Lung (tissue), 11 donors: ENCODE measurements at regions not wholly inside any gene's neighbourhood (a gene's known extent, or its start where the extent isn't known, plus 50 kb on each side); places are given as distances from the start of the nearest gene placed in this dataset.
A peak's percentile ranks its signal among the peaks of the same experiment; 100 is the strongest.

Experiments
- ATAC-seq: fragments of 200-7000 bp; cut with Tn5 transposase; one replicate; pipeline ENCODE4 v1.9.1; 2020; ENCODE audit warnings: moderate number of reproducible peaks; ENCODE audit not compliant: insufficient read depth, low FRiP score
- DNase-seq, 3 donors: peaks; one replicate each; pipeline ENCODE4 v3.0.0-alpha.2; 2013 to 2017
- H3K27ac ChIP-seq, 2 donors: one replicate each; pipeline ENCODE4 v1.5.1; 2013; ENCODE audit warnings: mild to moderate bottlenecking in 2 of 2, moderate library complexity in 2 of 2, control low read depth in 1 of 2, inconsistent platforms in 1 of 2, low read depth in 1 of 2, low read length in 1 of 2
- H3K27me3 ChIP-seq, 3 donors: one replicate each; pipeline ENCODE4 v1.5.1; 2013; ENCODE audit warnings: low read length in 2 of 3; ENCODE audit not compliant: control insufficient read depth in 3 of 3, insufficient read depth in 3 of 3
- H3K36me3 ChIP-seq, 4 donors: one replicate each; pipeline ENCODE4 v1.5.1; 2013; ENCODE audit warnings: low read length in 4 of 4, mild to moderate bottlenecking in 1 of 4, moderate library complexity in 1 of 4; ENCODE audit not compliant: control insufficient read depth in 4 of 4, insufficient read depth in 4 of 4
- H3K4me1 ChIP-seq, 5 donors: one replicate each; pipeline ENCODE4 v1.5.1; 2013; ENCODE audit warnings: low read length in 5 of 5, mild to moderate bottlenecking in 2 of 5, moderate library complexity in 1 of 5; ENCODE audit not compliant: control insufficient read depth in 5 of 5, insufficient read depth in 5 of 5
- H3K4me3 ChIP-seq: one replicate; pipeline ENCODE4 v1.5.1; 2013; ENCODE audit warnings: mild to moderate bottlenecking, control low read depth, moderate library complexity
- H3K9ac ChIP-seq, 2 donors: one replicate each; pipeline ENCODE4 v1.5.1; 2013; ENCODE audit warnings: low read length in 2 of 2, control low read depth in 1 of 2; ENCODE audit not compliant: insufficient read depth in 1 of 2
- H3K9me3 ChIP-seq, 4 donors: one replicate each; pipeline ENCODE4 v1.5.1; 2013; ENCODE audit warnings: low read length in 3 of 4, mild to moderate bottlenecking in 1 of 4, moderate library complexity in 1 of 4; ENCODE audit not compliant: control insufficient read depth in 4 of 4, insufficient read depth in 3 of 4
- WGBS, 2 donors: extraction: QIAGEN DNeasy Blood & Tissue Kit; methylation state at CpG; one replicate each; pipeline ENCODE4 v1.1.7; 2013; 5-methylcytosine and 5-hydroxymethylcytosine counted together
- TF ChIP-seq, protein P1 (sequence below): IDR thresholded peaks from 2 replicates; pipeline ENCODE4 v1.5.1; 2012; ENCODE audit warnings: mild to moderate bottlenecking; ENCODE audit errors: control extremely low read depth, extremely low read depth
- donor health status: control.
- donor health status: control.
- donor health status: Bipolar disorder and iron deficiency.
- donor health status: healthy.
- donor health status: DM: yes; HTN: yes; CAD: no.

- H3K4me1 ChIP-seq = no peaks in the 10 kb centered on the region
- H3K4me3 ChIP-seq = no peak overlapping the region
- TF ChIP-seq, protein P1, sequence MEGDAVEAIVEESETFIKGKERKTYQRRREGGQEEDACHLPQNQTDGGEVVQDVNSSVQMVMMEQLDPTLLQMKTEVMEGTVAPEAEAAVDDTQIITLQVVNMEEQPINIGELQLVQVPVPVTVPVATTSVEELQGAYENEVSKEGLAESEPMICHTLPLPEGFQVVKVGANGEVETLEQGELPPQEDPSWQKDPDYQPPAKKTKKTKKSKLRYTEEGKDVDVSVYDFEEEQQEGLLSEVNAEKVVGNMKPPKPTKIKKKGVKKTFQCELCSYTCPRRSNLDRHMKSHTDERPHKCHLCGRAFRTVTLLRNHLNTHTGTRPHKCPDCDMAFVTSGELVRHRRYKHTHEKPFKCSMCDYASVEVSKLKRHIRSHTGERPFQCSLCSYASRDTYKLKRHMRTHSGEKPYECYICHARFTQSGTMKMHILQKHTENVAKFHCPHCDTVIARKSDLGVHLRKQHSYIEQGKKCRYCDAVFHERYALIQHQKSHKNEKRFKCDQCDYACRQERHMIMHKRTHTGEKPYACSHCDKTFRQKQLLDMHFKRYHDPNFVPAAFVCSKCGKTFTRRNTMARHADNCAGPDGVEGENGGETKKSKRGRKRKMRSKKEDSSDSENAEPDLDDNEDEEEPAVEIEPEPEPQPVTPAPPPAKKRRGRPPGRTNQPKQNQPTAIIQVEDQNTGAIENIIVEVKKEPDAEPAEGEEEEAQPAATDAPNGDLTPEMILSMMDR = no peak
- peaks cover 0 to 18% (median 7%) of the 10 kb centered on the region in 3 donors for H3K27me3 ChIP-seq
- no peak for ATAC-seq
- no peaks in the 10 kb centered on the region for H3K9me3 ChIP-seq
- WGBS, 2 donors = 16 to 25% methylated on average over 3 of the region's 3 CpGs
- no peak overlapping the region for H3K27ac ChIP-seq
- H3K9ac ChIP-seq = no peak overlapping the region
- DNase-seq = peak in 1 of 3 donors; percentile 11
- no peaks in the 10 kb centered on the region for H3K36me3 ChIP-seq
Observed at GRCh38 chr1:63148825-63149645, 173.3 kb upstream of the FOXD3 start.

- Histone ChIP-seq H3K9me3 (no peaks in the 10 kb centered on the region), H3K4me3 (no peak overlapping the region), H3K9ac (no peak overlapping the region), H3K27me3 (peaks cover 2 to 18% (median 5%) of the 10 kb centered on the region in 3 donors), H3K36me3 (no peaks in the 10 kb centered on the region), H3K27ac (no peak overlapping the region), H3K4me1 (no peaks in the 10 kb centered on the region)
- no peak for DNase-seq
- TF ChIP-seq, protein P1 = no peak
- ATAC-seq = no peak
- 64 to 74% methylated on average over 3 of the region's 3 CpGs for WGBS, 2 donors
Observed at GRCh38 chr1:63152572-63152971, 169.8 kb upstream of the FOXD3 start.

DNA sequence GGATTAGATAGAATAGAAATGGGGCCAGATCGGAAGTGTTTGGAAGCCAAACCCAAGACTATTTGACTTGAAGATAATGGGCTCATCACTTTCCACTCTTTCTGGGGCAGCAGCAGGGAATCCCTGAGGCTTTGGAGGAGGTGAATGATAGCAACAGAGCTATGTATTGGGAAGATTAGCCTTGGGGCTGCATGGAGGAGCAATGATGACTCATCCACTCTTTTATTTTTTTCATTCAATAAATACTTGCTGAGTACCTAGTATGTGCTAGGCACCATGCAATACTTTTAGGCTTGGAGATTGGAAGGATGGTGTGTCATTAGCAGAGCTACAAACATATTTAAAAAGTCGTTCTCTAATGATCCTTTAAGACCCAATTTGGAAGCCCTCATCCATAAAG lies 166.9 kb upstream of the FOXD3 start:
- H3K27ac ChIP-seq = no peak overlapping the region
- H3K27me3 ChIP-seq = peaks cover 2 to 18% (median 3%) of the 10 kb centered on the region in 3 donors
- no peaks in the 10 kb centered on the region for H3K9me3 ChIP-seq
- TF ChIP-seq, protein P1 = no peak
- DNase-seq = no peak
- no peak for ATAC-seq
- no peak overlapping the region for H3K4me3 ChIP-seq
- H3K9ac ChIP-seq = no peak overlapping the region
- 74 to 80% methylated on average over 2 of the region's 2 CpGs for WGBS, 2 donors
- no peaks in the 10 kb centered on the region for H3K4me1 ChIP-seq
- no peaks in the 10 kb centered on the region for H3K36me3 ChIP-seq

DNA sequence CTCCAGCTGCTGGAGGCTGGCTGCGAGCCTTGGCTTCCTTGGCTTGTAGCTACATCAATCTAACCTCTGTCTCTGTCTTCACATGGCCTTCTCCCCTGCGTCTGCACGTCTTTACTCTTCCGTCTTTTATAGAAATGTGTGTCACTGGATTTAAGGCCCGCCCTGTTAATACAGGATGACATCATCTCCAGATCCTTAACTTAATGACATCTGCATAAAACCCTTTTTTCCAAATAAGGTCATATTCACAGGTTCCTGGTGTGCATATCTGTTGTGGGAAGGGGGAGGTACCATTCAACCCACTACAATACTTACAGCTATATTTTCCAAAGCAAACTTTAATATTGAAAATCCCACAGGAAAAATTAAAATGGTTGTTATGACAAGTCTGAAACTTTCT lies 165.3 kb upstream of the FOXD3 start:
- 86 to 91% methylated on average over 5 of the region's 5 CpGs for WGBS, 2 donors
- no peak overlapping the region for H3K9ac ChIP-seq
- H3K4me3 ChIP-seq = no peak overlapping the region
- no peak for ATAC-seq
- H3K9me3 ChIP-seq = no peaks in the 10 kb centered on the region
- TF ChIP-seq, protein P1 = no peak
- peaks cover 2 to 12% (median 3%) of the 10 kb centered on the region in 3 donors for H3K27me3 ChIP-seq
- H3K4me1 ChIP-seq = no peaks in the 10 kb centered on the region
- DNase-seq = no peak
- no peak overlapping the region for H3K27ac ChIP-seq
- H3K36me3 ChIP-seq = no peaks in the 10 kb centered on the region
